ENCODE measurements at regions not wholly inside any gene's neighbourhood (a gene's known extent, or its start where the extent isn't known, plus 50 kb on each side); places are given as distances from the start of the nearest gene placed in this dataset.

- no peaks in the 10 kb centered on the region for H3K36me3 ChIP-seq (ENCODE audit: control insufficient read depth, low read length)
- TF ChIP-seq EZH2phosphoT487 (IDR thresholded peaks at IDR 0.05; ENCODE audit: borderline replicate concordance, low read length), result no peak
Measured at GRCh38 chr1:30451532-30452125, 271.8 kb downstream of the MATN1 start.

GRCh38 chr1:30450818-30451233, 272.6 kb downstream of the MATN1 start:
- Histone ChIP-seq H3K27me3 (ENCODE audit: control insufficient read depth, low read length) (no peaks in the 10 kb centered on the region), H3K4me2 (ENCODE audit: low read length) (no peak overlapping the region), H3K4me1 (ENCODE audit: control insufficient read depth, low read length) (no peaks in the 10 kb centered on the region), H3K27ac (ENCODE audit: low read depth, low read length) (no peak overlapping the region), H3K4me3 (ENCODE audit: low read length) (no peak overlapping the region), H3K36me3 (ENCODE audit: control insufficient read depth, low read length) (no peaks in the 10 kb centered on the region), H3F3A (ENCODE audit: control insufficient read depth, insufficient read depth) (no peaks in the 10 kb centered on the region), H3K79me2 (ENCODE audit: control insufficient read depth, low read length) (no peaks in the 10 kb centered on the region), H4K20me1 (ENCODE audit: control insufficient read depth, insufficient read depth, low read depth, low read length) (no peaks in the 10 kb centered on the region), H3K9me3 (ENCODE audit: control insufficient read depth, insufficient read depth, low read length) (no peaks in the 10 kb centered on the region), H3K9me2 (replicated peaks; ENCODE audit: control insufficient read depth, low read length) (no peaks in the 10 kb centered on the region)
- TF ChIP-seq EZH2phosphoT487 (IDR thresholded peaks at IDR 0.05; ENCODE audit: borderline replicate concordance, low read length) (no peak), CTCF (IDR thresholded peaks at IDR 0.05; ENCODE audit: low read depth, low read length, poor library complexity, severe bottlenecking) (no peak)

More at GRCh38 chr1:30451532-30452125, 271.8 kb downstream of the MATN1 start:
- no peaks in the 10 kb centered on the region for H3K79me2 ChIP-seq (ENCODE audit: control insufficient read depth, low read length)
- H3K4me1 ChIP-seq (ENCODE audit: control insufficient read depth, low read length), result no peaks in the 10 kb centered on the region
- no peaks in the 10 kb centered on the region for H3K27me3 ChIP-seq (ENCODE audit: control insufficient read depth, low read length)
- H3K9me3 ChIP-seq (ENCODE audit: control insufficient read depth, insufficient read depth, low read length), result no peaks in the 10 kb centered on the region
- H4K20me1 ChIP-seq (ENCODE audit: control insufficient read depth, insufficient read depth, low read depth, low read length), result no peaks in the 10 kb centered on the region
- H3K4me2 ChIP-seq (ENCODE audit: low read length), result no peak overlapping the region
- H3K4me3 ChIP-seq (ENCODE audit: low read length), result no peak overlapping the region
- H3K9me2 ChIP-seq (replicated peaks; ENCODE audit: control insufficient read depth, low read length), result no peaks in the 10 kb centered on the region
- no peak overlapping the region for H3K27ac ChIP-seq (ENCODE audit: low read depth, low read length)
- H3F3A ChIP-seq (ENCODE audit: control insufficient read depth, insufficient read depth), result no peaks in the 10 kb centered on the region

- H3K27me3 ChIP-seq (ENCODE audit: control insufficient read depth, low read length), result no peaks in the 10 kb centered on the region
- no peaks in the 10 kb centered on the region for H3K4me1 ChIP-seq (ENCODE audit: control insufficient read depth, low read length)
- TF ChIP-seq CTCF (IDR thresholded peaks at IDR 0.05; ENCODE audit: low read depth, low read length, poor library complexity, severe bottlenecking) (no peak), EZH2phosphoT487 (IDR thresholded peaks at IDR 0.05; ENCODE audit: borderline replicate concordance, low read length) (no peak)
- no peak overlapping the region for H3K27ac ChIP-seq (ENCODE audit: low read depth, low read length)
- no peaks in the 10 kb centered on the region for H3K9me3 ChIP-seq (ENCODE audit: control insufficient read depth, insufficient read depth, low read length)
- no peaks in the 10 kb centered on the region for H3K36me3 ChIP-seq (ENCODE audit: control insufficient read depth, low read length)
- no peaks in the 10 kb centered on the region for H3K9me2 ChIP-seq (replicated peaks; ENCODE audit: control insufficient read depth, low read length)
- no peaks in the 10 kb centered on the region for H3K79me2 ChIP-seq (ENCODE audit: control insufficient read depth, low read length)
- no peak overlapping the region for H3K4me3 ChIP-seq (ENCODE audit: low read length)
- H3K4me2 ChIP-seq (ENCODE audit: low read length), result no peak overlapping the region
- no peaks in the 10 kb centered on the region for H4K20me1 ChIP-seq (ENCODE audit: control insufficient read depth, insufficient read depth, low read depth, low read length)
- no peaks in the 10 kb centered on the region for H3F3A ChIP-seq (ENCODE audit: control insufficient read depth, insufficient read depth)
Measured at GRCh38 chr1:30450148-30450817, 273.1 kb downstream of the MATN1 start.

GRCh38 chr1:30449428-30450147, 273.8 kb downstream of the MATN1 start:
- TF ChIP-seq CTCF (IDR thresholded peaks at IDR 0.05; ENCODE audit: low read depth, low read length, poor library complexity, severe bottlenecking), result no peak
- TF ChIP-seq EZH2phosphoT487 (IDR thresholded peaks at IDR 0.05; ENCODE audit: borderline replicate concordance, low read length), result no peak
- Histone ChIP-seq H3K9me2 (replicated peaks; ENCODE audit: control insufficient read depth, low read length) (no peaks in the 10 kb centered on the region), H4K20me1 (ENCODE audit: control insufficient read depth, insufficient read depth, low read depth, low read length) (no peaks in the 10 kb centered on the region), H3K4me1 (ENCODE audit: control insufficient read depth, low read length) (no peaks in the 10 kb centered on the region), H3K27ac (ENCODE audit: low read depth, low read length) (no peak overlapping the region), H3K27me3 (ENCODE audit: control insufficient read depth, low read length) (no peaks in the 10 kb centered on the region), H3K79me2 (ENCODE audit: control insufficient read depth, low read length) (no peaks in the 10 kb centered on the region), H3K36me3 (ENCODE audit: control insufficient read depth, low read length) (no peaks in the 10 kb centered on the region), H3F3A (ENCODE audit: control insufficient read depth, insufficient read depth) (no peaks in the 10 kb centered on the region), H3K4me2 (ENCODE audit: low read length) (no peak overlapping the region), H3K4me3 (ENCODE audit: low read length) (no peak overlapping the region), H3K9me3 (ENCODE audit: control insufficient read depth, insufficient read depth, low read length) (no peaks in the 10 kb centered on the region)
